ENCODE measurements at regions not wholly inside any gene's neighbourhood (a gene's known extent, or its start where the extent isn't known, plus 50 kb on each side); places are given as distances from the start of the nearest gene placed in this dataset.

DNA sequence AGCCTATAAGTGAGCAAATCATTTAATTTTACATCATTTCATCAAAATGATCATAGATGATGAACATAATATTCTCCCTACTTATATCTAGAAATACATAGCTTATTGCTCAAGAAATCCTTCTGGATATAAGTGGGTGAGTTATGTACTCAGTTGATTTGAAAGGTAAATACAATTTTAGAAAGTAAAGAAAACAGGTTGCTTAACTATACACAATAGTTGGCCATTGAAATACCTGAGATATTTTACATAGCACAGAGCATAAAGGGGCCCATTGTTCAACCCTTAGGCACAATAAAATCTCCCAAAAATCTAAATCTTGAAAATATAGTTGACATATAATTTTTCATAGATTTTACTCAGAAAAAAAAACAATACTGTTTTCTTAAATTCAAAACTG lies 782.0 kb upstream of the KLHL1 start:
- no peak overlapping the region for H3K27ac Mint-ChIP-seq (ENCODE audit: low read depth)
- peaks cover 16% of the 10 kb centered on the region for H3K9me3 Mint-ChIP-seq
- H3K4me3 Mint-ChIP-seq = no peak overlapping the region
- DNase-seq (ENCODE audit: low spot score in 2 of 2) (no peak), ATAC-seq (replicated peaks; ENCODE audit: extremely low read depth, poor library complexity, severe bottlenecking) (no peak)
- H3K27me3 Mint-ChIP-seq = no peaks in the 10 kb centered on the region
- no peaks in the 10 kb centered on the region for H3K4me1 Mint-ChIP-seq
- H3K36me3 Mint-ChIP-seq (ENCODE audit: insufficient read depth) = no peaks in the 10 kb centered on the region

DNA sequence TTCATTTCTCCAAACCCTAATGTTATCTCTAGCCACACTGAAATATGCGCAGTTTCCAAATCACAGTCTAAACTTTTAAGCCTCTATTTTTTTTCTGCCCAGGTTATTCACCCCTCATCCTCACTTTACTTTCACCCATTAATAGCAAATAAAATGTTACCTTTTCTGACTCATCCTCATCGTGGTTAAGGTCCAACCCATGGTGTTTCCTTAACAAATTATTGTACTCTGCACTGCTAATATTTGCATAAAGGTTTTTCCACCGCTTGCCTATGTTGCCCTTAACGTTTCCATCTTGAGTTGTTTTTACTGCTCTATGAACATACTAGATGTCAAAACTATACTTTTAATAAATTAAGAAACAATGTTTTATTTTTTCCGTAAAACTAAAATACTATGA lies 780.9 kb upstream of the KLHL1 start:
- no peaks in the 10 kb centered on the region for H3K36me3 Mint-ChIP-seq (ENCODE audit: insufficient read depth)
- no peak for ATAC-seq (replicated peaks; ENCODE audit: extremely low read depth, poor library complexity, severe bottlenecking)
- DNase-seq (ENCODE audit: low spot score in 2 of 2) = no peak
- no peak overlapping the region for H3K4me3 Mint-ChIP-seq
- no peaks in the 10 kb centered on the region for H3K27me3 Mint-ChIP-seq
- H3K27ac Mint-ChIP-seq (ENCODE audit: low read depth) = no peak overlapping the region
- peaks cover 16% of the 10 kb centered on the region for H3K9me3 Mint-ChIP-seq
- no peaks in the 10 kb centered on the region for H3K4me1 Mint-ChIP-seq

DNA sequence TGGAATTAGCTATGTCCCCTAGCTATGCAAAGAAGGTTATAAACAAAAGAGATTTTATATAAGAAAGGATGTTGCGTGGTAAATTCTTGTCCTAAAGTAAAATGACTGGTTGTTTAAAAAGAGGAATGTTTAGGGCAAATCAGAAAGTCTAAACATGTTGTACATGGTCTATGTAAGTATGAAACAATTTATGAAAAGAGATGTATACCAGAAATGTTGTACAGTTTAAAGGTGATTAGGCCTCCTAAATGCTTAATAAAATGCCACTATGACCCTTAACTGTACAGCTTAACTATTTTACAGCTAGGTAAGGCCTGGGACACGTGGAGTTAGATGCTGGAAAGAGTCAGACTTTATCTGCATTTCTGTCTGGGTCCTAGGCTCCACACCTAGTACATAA lies 775.9 kb upstream of the KLHL1 start:
- H3K36me3 Mint-ChIP-seq (ENCODE audit: insufficient read depth) = no peaks in the 10 kb centered on the region
- no peak overlapping the region for H3K4me3 Mint-ChIP-seq
- DNase-seq (ENCODE audit: low spot score in 2 of 2) = no peak
- H3K27me3 Mint-ChIP-seq = no peaks in the 10 kb centered on the region
- no peaks in the 10 kb centered on the region for H3K4me1 Mint-ChIP-seq
- no peak for ATAC-seq (replicated peaks; ENCODE audit: extremely low read depth, poor library complexity, severe bottlenecking)
- H3K27ac Mint-ChIP-seq (ENCODE audit: low read depth) = no peak overlapping the region
- H3K9me3 Mint-ChIP-seq = peaks cover 13% of the 10 kb centered on the region

GRCh38 chr13:70874636-70875035 lies 766.4 kb upstream of the KLHL1 start:
- ATAC-seq (replicated peaks; ENCODE audit: extremely low read depth, poor library complexity, severe bottlenecking) (no peak), DNase-seq (ENCODE audit: low spot score in 2 of 2) (no peak)
- H3K36me3 Mint-ChIP-seq (ENCODE audit: insufficient read depth) = no peaks in the 10 kb centered on the region

DNA sequence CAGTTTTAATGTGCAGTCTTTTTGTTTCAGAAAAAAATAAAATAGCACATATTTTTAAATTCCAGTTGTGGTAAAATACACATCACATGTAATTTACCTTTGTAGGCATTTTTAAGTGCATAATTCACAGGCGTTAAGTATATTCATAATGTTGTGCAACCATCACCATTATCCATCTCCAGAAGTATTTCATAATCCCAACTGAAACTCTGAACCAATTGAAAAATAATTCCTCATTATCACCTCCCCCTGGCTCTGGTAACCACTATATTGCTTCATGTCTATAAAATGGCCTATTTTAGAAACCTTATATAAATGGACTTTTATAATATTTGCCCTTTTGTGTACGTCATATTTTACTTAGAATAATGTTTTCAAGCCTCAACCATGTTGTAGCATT lies 756.5 kb upstream of the KLHL1 start:
- DNase-seq (ENCODE audit: low spot score in 2 of 2) (no peak), ATAC-seq (replicated peaks; ENCODE audit: extremely low read depth, poor library complexity, severe bottlenecking) (no peak)
- Mint-ChIP-seq H3K36me3 (ENCODE audit: insufficient read depth) (no peaks in the 10 kb centered on the region), H3K27me3 (no peaks in the 10 kb centered on the region), H3K4me1 (no peaks in the 10 kb centered on the region), H3K4me3 (no peak overlapping the region), H3K27ac (ENCODE audit: low read depth) (no peak overlapping the region), H3K9me3 (peaks cover 19% of the 10 kb centered on the region)

More at GRCh38 chr13:70874636-70875035, 766.4 kb upstream of the KLHL1 start:
- Mint-ChIP-seq H3K4me3 (no peak overlapping the region), H3K9me3 (peaks cover 6% of the 10 kb centered on the region), H3K27me3 (no peaks in the 10 kb centered on the region), H3K27ac (ENCODE audit: low read depth) (no peak overlapping the region), H3K4me1 (no peaks in the 10 kb centered on the region)

DNA sequence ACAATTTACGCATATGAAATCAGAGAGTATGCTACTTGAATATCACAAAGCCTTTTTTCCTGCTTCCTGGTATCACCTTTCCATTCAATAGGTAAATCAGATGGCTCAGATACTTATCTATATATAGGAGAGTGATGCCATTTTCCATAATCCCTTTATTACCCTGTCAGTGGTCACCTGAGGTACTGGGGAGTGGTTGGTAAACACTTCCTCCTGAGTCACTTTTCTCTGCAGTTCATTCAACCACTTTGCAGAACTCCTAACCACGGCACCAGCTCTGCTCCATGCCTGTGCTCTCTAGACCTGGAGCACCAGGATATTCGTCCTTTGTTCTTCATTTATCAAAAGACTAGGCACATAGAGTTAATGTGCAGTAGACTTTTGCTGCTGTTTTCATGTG lies 748.5 kb upstream of the KLHL1 start:
- no peaks in the 10 kb centered on the region for H3K4me1 Mint-ChIP-seq
- H3K27me3 Mint-ChIP-seq = no peaks in the 10 kb centered on the region
- H3K36me3 Mint-ChIP-seq (ENCODE audit: insufficient read depth) = no peaks in the 10 kb centered on the region
- ATAC-seq (replicated peaks; ENCODE audit: extremely low read depth, poor library complexity, severe bottlenecking) = no peak
- DNase-seq (ENCODE audit: low spot score in 2 of 2) = no peak
- no peak overlapping the region for H3K4me3 Mint-ChIP-seq
- H3K9me3 Mint-ChIP-seq = peaks cover 27% of the 10 kb centered on the region
- H3K27ac Mint-ChIP-seq (ENCODE audit: low read depth) = no peak overlapping the region

DNA sequence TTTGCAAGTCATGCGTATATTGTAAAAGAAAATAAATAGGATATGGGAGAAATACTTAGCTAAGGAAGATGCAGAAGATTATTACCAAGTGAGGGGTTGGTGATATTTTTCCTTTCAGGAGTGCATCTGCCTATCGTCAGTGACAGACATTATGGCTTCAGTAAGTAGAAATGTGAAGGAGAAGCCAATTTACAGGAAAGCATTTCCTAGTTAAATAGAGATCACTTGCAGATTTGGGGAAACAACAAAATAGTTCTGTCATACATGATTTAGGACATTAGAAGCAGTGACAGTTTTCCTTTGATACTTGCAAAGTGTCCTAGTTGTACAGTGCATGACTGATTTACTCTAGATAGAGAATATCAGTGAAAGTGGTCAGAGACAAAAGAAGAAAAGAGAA lies 747.8 kb upstream of the KLHL1 start:
- no peaks in the 10 kb centered on the region for H3K4me1 Mint-ChIP-seq
- H3K9me3 Mint-ChIP-seq = peaks cover 25% of the 10 kb centered on the region
- ATAC-seq (replicated peaks; ENCODE audit: extremely low read depth, poor library complexity, severe bottlenecking) = no peak
- no peak overlapping the region for H3K27ac Mint-ChIP-seq (ENCODE audit: low read depth)
- no peak for DNase-seq (ENCODE audit: low spot score in 2 of 2)
- H3K4me3 Mint-ChIP-seq = no peak overlapping the region
- H3K36me3 Mint-ChIP-seq (ENCODE audit: insufficient read depth) = no peaks in the 10 kb centered on the region
- H3K27me3 Mint-ChIP-seq = no peaks in the 10 kb centered on the region

- no peak for ATAC-seq (replicated peaks; ENCODE audit: extremely low read depth, poor library complexity, severe bottlenecking)
- DNase-seq (ENCODE audit: low spot score in 2 of 2) = no peak
- Mint-ChIP-seq H3K27me3 (no peaks in the 10 kb centered on the region), H3K4me1 (no peaks in the 10 kb centered on the region), H3K27ac (ENCODE audit: low read depth) (no peak overlapping the region), H3K4me3 (no peak overlapping the region), H3K36me3 (ENCODE audit: insufficient read depth) (no peaks in the 10 kb centered on the region), H3K9me3 (peaks cover 28% of the 10 kb centered on the region)
These were observed 741.0 kb upstream of the KLHL1 start for GRCh38 chr13:70849222-70849621.

- H3K27ac Mint-ChIP-seq (ENCODE audit: low read depth) = no peak overlapping the region
- H3K4me3 Mint-ChIP-seq = no peak overlapping the region
- H3K27me3 Mint-ChIP-seq = no peaks in the 10 kb centered on the region
- peaks cover 18% of the 10 kb centered on the region for H3K9me3 Mint-ChIP-seq
- ATAC-seq (replicated peaks; ENCODE audit: extremely low read depth, poor library complexity, severe bottlenecking) = no peak
- H3K36me3 Mint-ChIP-seq (ENCODE audit: insufficient read depth) = no peaks in the 10 kb centered on the region
- DNase-seq (ENCODE audit: low spot score in 2 of 2) = no peak
- no peaks in the 10 kb centered on the region for H3K4me1 Mint-ChIP-seq
These were observed 736.3 kb upstream of the KLHL1 start for GRCh38 chr13:70844391-70845108.

GRCh38 chr13:70842062-70842644 lies 733.9 kb upstream of the KLHL1 start:
- Mint-ChIP-seq H3K4me1 (no peaks in the 10 kb centered on the region), H3K4me3 (no peak overlapping the region), H3K27me3 (no peaks in the 10 kb centered on the region), H3K9me3 (peaks cover 27% of the 10 kb centered on the region), H3K27ac (ENCODE audit: low read depth) (no peak overlapping the region), H3K36me3 (ENCODE audit: insufficient read depth) (no peaks in the 10 kb centered on the region)
- DNase-seq (ENCODE audit: low spot score in 2 of 2) (no peak), ATAC-seq (replicated peaks; ENCODE audit: extremely low read depth, poor library complexity, severe bottlenecking) (no peak)

- DNase-seq (ENCODE audit: low spot score in 2 of 2) (no peak), ATAC-seq (replicated peaks; ENCODE audit: extremely low read depth, poor library complexity, severe bottlenecking) (no peak)
- H3K27ac Mint-ChIP-seq (ENCODE audit: low read depth) = no peak overlapping the region
- H3K4me1 Mint-ChIP-seq = no peaks in the 10 kb centered on the region
- no peak overlapping the region for H3K4me3 Mint-ChIP-seq
- peaks cover 24% of the 10 kb centered on the region for H3K9me3 Mint-ChIP-seq
- H3K27me3 Mint-ChIP-seq = no peaks in the 10 kb centered on the region
- no peaks in the 10 kb centered on the region for H3K36me3 Mint-ChIP-seq (ENCODE audit: insufficient read depth)
These were observed 733.2 kb upstream of the KLHL1 start for GRCh38 chr13:70841240-70842061.

DNA sequence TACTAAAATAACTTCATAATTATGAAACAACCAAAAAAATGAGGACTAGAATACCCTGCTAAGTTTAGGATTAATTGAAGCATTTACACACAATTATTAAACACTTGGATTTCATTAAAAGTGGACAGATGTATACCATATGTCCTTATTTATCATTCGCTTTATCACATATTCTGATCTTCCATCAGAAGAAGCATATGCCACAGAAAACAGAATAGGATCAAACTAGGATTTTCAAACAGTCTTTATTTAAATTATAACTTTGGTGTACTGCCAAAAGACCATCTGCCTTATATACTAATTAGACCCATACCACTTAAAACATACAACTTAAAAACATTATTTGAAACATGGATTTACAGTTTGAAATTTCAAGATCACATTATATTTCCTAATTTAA lies 727.1 kb upstream of the KLHL1 start:
- Mint-ChIP-seq H3K36me3 (ENCODE audit: insufficient read depth) (no peaks in the 10 kb centered on the region), H3K27ac (ENCODE audit: low read depth) (no peak overlapping the region), H3K4me3 (no peak overlapping the region), H3K27me3 (no peaks in the 10 kb centered on the region), H3K9me3 (peaks cover 21% of the 10 kb centered on the region), H3K4me1 (no peaks in the 10 kb centered on the region)
- no peak for DNase-seq (ENCODE audit: low spot score in 2 of 2)
- no peak for ATAC-seq (replicated peaks; ENCODE audit: extremely low read depth, poor library complexity, severe bottlenecking)

DNA sequence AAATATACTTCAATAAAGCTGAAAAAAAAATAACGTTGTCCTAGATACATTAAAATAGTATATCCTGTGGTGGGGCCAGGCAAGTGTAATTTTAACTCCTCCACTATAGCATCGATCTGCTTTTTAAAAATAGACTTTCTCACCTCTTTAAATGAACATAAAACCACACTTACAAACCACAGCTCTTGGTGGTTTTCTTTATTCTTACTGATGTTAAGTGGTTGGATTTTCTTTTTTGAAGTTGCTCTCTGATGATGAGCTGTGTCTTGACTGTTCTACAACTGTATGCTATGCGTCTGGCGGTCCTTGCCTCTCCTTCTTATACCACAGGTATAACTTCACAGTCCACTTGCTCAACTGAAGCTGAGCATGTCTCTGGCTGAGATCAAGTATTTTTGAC lies 721.5 kb upstream of the KLHL1 start:
- no peak overlapping the region for H3K27ac Mint-ChIP-seq (ENCODE audit: low read depth)
- H3K36me3 Mint-ChIP-seq (ENCODE audit: insufficient read depth) = no peaks in the 10 kb centered on the region
- ATAC-seq (replicated peaks; ENCODE audit: extremely low read depth, poor library complexity, severe bottlenecking) (no peak), DNase-seq (ENCODE audit: low spot score in 2 of 2) (no peak)
- H3K9me3 Mint-ChIP-seq = peaks cover 15% of the 10 kb centered on the region
- H3K4me3 Mint-ChIP-seq = no peak overlapping the region
- no peaks in the 10 kb centered on the region for H3K4me1 Mint-ChIP-seq
- H3K27me3 Mint-ChIP-seq = no peaks in the 10 kb centered on the region

All from central memory CD8-positive, alpha-beta T cell (primary cell).